GM20431 (cell line): ENCODE measurements at regions not wholly inside any gene's neighbourhood (a gene's known extent, or its start where the extent isn't known, plus 50 kb on each side); places are given as distances from the start of the nearest gene placed in this dataset.
"Not testable (repeated sequence)": the region's sequence is repeated elsewhere in the genome, so short reads cannot be mapped to it uniquely, and the experiment has no call there.

ENCODE experiments used
- in situ Hi-C: fragments of 300-500 bp; cut with MseI, MboI; formaldehyde crosslinking; loops from one replicate; pipeline ENCODE4 v1.15.0; 2020; ENCODE audit warnings: low sequenced_read_pairs; ENCODE audit not compliant: unreplicated experiment

- in situ Hi-C loops = no loop called here
Observed at GRCh38 chr12:131640525-131640924, 70.4 kb upstream of the SFSWAP start.

GRCh38 chr12:131641315-131641714, 69.6 kb upstream of the SFSWAP start:
- in situ Hi-C loops = no loop called here

GRCh38 chr12:131642101-131642540, 68.8 kb upstream of the SFSWAP start:
- in situ Hi-C loops = no loop called here

- in situ Hi-C loops = no loop called here
Observed at GRCh38 chr12:131642771-131643170, 68.1 kb upstream of the SFSWAP start.

- in situ Hi-C loops = no loop called here
Observed at GRCh38 chr12:131643631-131644452, 67.0 kb upstream of the SFSWAP start.

- in situ Hi-C loops = no loop called here
Observed at GRCh38 chr12:131644481-131644880, 66.4 kb upstream of the SFSWAP start.

GRCh38 chr12:131644917-131645316, 66.0 kb upstream of the SFSWAP start:
- in situ Hi-C loops = not testable (repeated sequence)

GRCh38 chr12:131645557-131645956, 65.3 kb upstream of the SFSWAP start:
- in situ Hi-C loops = not testable (repeated sequence)

- in situ Hi-C loops = not testable (repeated sequence)
Observed at GRCh38 chr12:131646444-131646843, 64.4 kb upstream of the SFSWAP start.

GRCh38 chr12:131647667-131648066, 63.2 kb upstream of the SFSWAP start:
- in situ Hi-C loops = no loop called here

GRCh38 chr12:131655469-131656174, 55.3 kb upstream of the SFSWAP start:
- in situ Hi-C loops = not testable (repeated sequence)

GRCh38 chr12:131656796-131657195, 54.1 kb upstream of the SFSWAP start:
- in situ Hi-C loops = not testable (repeated sequence)

- in situ Hi-C loops = not testable (repeated sequence)
Observed at GRCh38 chr12:131658605-131659004, 52.3 kb upstream of the SFSWAP start.

- in situ Hi-C loops = not testable (repeated sequence)
Observed at GRCh38 chr12:131659484-131659883, 51.4 kb upstream of the SFSWAP start.

GRCh38 chr12:131659976-131660375, 50.9 kb upstream of the SFSWAP start:
- in situ Hi-C loops = not testable (repeated sequence)

GRCh38 chr12:131660401-131660800, 50.5 kb upstream of the SFSWAP start:
- in situ Hi-C loops = not testable (repeated sequence)
